ENCODE measurements at regions not wholly inside any gene's neighbourhood (a gene's known extent, or its start where the extent isn't known, plus 50 kb on each side); places are given as distances from the start of the nearest gene placed in this dataset.
A peak's percentile ranks its signal among the peaks of the same experiment; 100 is the strongest.

DNA sequence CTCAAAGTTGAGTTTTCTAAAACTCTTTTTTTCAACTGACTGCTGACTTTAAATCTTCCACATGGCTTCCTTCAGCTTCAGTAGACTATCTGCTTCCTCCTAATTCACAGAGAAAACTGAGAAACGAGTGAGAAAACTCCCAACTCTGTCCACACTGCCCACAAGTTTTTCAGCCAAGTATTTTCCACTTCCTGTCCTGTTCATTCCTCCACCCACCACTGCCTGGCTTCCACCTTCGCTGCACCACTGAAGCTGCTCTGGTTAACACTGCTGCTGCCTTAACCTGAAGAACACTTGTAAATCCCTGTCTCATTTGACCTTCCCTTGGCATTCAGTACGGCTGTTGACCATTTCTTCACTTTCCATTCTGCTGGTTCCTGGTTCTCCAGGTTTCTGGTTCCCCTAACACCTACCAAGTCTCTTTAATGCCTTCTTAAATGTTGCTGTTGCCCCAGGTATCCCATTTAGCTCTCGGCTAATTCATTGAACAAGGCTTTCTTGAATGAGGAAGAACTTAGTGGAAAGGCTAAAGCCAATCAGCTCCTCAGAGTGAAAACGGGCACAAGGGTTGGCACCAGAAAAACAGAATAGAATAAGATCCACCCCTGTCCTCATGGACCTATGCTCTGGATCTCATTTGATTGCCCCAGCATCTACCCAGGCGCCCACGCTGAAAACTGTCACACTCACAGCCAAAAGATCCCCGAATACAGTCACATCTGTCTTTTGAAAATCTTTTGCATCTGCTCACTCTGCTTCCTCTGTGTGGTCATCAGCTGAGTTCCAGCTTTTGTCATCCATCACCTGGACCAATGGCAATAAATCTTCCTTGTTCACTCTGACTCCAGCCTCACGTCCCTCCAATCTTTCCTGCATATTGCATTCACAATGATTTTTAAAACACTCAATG, 104.4 kb upstream of the TAB2 start (continued):
- TF ChIP-seq, protein P1, sequence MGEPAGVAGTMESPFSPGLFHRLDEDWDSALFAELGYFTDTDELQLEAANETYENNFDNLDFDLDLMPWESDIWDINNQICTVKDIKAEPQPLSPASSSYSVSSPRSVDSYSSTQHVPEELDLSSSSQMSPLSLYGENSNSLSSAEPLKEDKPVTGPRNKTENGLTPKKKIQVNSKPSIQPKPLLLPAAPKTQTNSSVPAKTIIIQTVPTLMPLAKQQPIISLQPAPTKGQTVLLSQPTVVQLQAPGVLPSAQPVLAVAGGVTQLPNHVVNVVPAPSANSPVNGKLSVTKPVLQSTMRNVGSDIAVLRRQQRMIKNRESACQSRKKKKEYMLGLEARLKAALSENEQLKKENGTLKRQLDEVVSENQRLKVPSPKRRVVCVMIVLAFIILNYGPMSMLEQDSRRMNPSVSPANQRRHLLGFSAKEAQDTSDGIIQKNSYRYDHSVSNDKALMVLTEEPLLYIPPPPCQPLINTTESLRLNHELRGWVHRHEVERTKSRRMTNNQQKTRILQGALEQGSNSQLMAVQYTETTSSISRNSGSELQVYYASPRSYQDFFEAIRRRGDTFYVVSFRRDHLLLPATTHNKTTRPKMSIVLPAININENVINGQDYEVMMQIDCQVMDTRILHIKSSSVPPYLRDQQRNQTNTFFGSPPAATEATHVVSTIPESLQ (CRISPR knock-in tag; IDR thresholded peaks at IDR 0.05): no peak
- TF ChIP-seq ZNF316 (IDR thresholded peaks at IDR 0.05) (no peak), ZSCAN32 (CRISPR knock-in tag; IDR thresholded peaks at IDR 0.05) (no peak), NCOA6 (IDR thresholded peaks at IDR 0.05) (no peak), RBM17 (IDR thresholded peaks at IDR 0.05; ENCODE audit: borderline replicate concordance, low read depth, low read length) (no peak), ZNF274 (IDR thresholded peaks at IDR 0.05; ENCODE audit: borderline replicate concordance, low read depth, low read length) (no peak), ELF1 (tag; IDR thresholded peaks at IDR 0.05) (no peak), MEIS2 (IDR thresholded peaks at IDR 0.05; ENCODE audit: partially characterized antibody) (peak; percentile 24), MIER1 (IDR thresholded peaks at IDR 0.05; ENCODE audit: low read depth) (no peak), ZNF282 (CRISPR knock-in tag; IDR thresholded peaks at IDR 0.05) (no peak), NFYB (IDR thresholded peaks at IDR 0.05; ENCODE audit: extremely low read depth, insufficient read length) (no peak)
- TF ChIP-seq, protein P2, sequence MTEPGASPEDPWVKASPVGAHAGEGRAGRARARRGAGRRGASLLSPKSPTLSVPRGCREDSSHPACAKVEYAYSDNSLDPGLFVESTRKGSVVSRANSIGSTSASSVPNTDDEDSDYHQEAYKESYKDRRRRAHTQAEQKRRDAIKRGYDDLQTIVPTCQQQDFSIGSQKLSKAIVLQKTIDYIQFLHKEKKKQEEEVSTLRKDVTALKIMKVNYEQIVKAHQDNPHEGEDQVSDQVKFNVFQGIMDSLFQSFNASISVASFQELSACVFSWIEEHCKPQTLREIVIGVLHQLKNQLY (CRISPR knock-in tag; conservative IDR thresholded peaks at IDR 0.05): no peak
- TF ChIP-seq, protein P3, sequence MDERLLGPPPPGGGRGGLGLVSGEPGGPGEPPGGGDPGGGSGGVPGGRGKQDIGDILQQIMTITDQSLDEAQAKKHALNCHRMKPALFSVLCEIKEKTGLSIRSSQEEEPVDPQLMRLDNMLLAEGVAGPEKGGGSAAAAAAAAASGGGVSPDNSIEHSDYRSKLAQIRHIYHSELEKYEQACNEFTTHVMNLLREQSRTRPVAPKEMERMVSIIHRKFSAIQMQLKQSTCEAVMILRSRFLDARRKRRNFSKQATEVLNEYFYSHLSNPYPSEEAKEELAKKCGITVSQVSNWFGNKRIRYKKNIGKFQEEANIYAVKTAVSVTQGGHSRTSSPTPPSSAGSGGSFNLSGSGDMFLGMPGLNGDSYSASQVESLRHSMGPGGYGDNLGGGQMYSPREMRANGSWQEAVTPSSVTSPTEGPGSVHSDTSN (CRISPR knock-in tag; IDR thresholded peaks at IDR 0.05; ENCODE audit: low read depth): no peak
- TF ChIP-seq, protein P3 (tag; conservative IDR thresholded peaks at IDR 0.05; ENCODE audit: low read depth): 0 out of 2 replicates have a peak, but pooled peaks have one; percentile 27
- TF ChIP-seq, protein P4, sequence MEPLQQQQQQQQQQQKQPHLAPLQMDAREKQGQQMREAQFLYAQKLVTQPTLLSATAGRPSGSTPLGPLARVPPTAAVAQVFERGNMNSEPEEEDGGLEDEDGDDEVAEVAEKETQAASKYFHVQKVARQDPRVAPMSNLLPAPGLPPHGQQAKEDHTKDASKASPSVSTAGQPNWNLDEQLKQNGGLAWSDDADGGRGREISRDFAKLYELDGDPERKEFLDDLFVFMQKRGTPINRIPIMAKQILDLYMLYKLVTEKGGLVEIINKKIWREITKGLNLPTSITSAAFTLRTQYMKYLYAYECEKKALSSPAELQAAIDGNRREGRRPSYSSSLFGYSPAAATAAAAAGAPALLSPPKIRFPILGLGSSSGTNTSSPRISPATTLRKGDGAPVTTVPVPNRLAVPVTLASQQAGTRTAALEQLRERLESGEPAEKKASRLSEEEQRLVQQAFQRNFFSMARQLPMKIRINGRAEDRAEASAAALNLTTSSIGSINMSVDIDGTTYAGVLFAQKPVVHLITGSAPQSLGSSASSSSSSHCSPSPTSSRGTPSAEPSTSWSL (CRISPR knock-in tag; IDR thresholded peaks at IDR 0.05; ENCODE audit: borderline replicate concordance): no peak
